T47D (cell line): ENCODE measurements at regions not wholly inside any gene's neighbourhood (a gene's known extent, or its start where the extent isn't known, plus 50 kb on each side); places are given as distances from the start of the nearest gene placed in this dataset.

Experiments used
- DNase-seq, 2 experiments: peaks; one replicate each; pipeline versions ENCODE4 v3.0.0 to v3.0.0-alpha.2; 2011 to 2012; ENCODE audit warnings: low read depth in 1 of 2, low spot score in 1 of 2
- JUND ChIP-seq: IDR thresholded peaks from 2 replicates; pipeline ENCODE4 v1.6.1; 2012; ENCODE audit warnings: low read depth
- in situ Hi-C: cut with HindIII; loops from 2 replicates; pipeline ENCODE4 v1.10.0; 2016; ENCODE audit warnings: low sequenced_read_pairs, low pct_unique_long_range_greater_than_20kb

GRCh38 chr14:104526723-104527645, 52.6 kb upstream of the C14orf180 start:
- no peak for TF ChIP-seq JUND
- no peak for DNase-seq
- in situ Hi-C loops = no loop called here

- no peak for DNase-seq
- in situ Hi-C loops = no loop called here
- TF ChIP-seq JUND = no peak
Measured at GRCh38 chr14:104527857-104528459, 51.6 kb upstream of the C14orf180 start.

- in situ Hi-C loops = no loop called here
- no peak for TF ChIP-seq JUND
- DNase-seq = no peak
Measured at GRCh38 chr14:104528496-104528895, 51.1 kb upstream of the C14orf180 start.
